ENCODE measurements at regions not wholly inside any gene's neighbourhood (a gene's known extent, or its start where the extent isn't known, plus 50 kb on each side); places are given as distances from the start of the nearest gene placed in this dataset.

DNA sequence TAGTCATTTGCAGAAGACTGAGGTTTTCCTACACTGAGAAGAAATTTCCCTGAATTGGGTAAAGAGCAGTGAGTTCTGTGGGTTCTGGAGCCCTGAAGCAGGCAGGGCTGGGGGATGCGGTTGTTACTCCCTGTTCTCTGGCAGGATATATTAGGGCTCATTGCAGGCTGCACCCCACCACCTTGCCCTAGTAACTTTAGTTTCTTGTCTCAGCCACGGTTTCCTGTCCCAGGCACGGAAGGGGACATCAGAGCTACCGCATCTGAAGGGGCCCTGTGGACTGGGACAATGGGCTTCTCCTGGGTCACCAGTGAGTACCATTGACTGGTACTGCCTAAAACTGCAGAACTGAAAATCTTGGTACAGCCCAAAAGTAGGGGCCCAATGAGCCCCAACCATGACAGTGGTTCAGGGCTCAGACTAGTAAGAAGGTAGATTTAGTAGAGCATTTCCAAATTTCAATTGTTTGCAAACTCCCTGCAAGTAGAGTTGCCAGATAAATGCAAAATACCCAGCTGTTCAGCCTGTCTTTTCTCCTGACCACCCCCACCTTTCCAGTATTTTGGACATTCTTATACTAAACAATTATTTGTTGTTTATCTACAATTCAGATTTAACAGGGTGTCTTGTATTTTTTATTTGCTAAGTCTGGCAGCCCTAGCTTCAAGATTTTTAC is 54.5 kb upstream of the EYA2 start:
- ChIA-PET CTCF (interaction anchor here (0.5 kb wide), 1 partner anchor 72 kb away, joined by 3 read pairs; no protein-coding TSS in a partner anchor), POLR2A (no interaction called here)

Measured in activated CD8-positive, alpha-beta memory T cell treated with anti-CD3 and anti-CD28 coated beads for 36 hours (primary cell).